HL-60 (cell line): ENCODE measurements at regions not wholly inside any gene's neighbourhood (a gene's known extent, or its start where the extent isn't known, plus 50 kb on each side); places are given as distances from the start of the nearest gene placed in this dataset.
"Not testable (repeated sequence)": the region's sequence is repeated elsewhere in the genome, so short reads cannot be mapped to it uniquely, and the experiment has no call there.

ENCODE experiments used
- DNase-seq, 2 experiments: peaks; one replicate each; pipeline ENCODE4 v3.0.0-alpha.2; 2010 to 2020; ENCODE audit warnings: low read depth in 1 of 2, low spot score in 1 of 2
- H3K27ac ChIP-seq: fragments of 250-450 bp; sonication (Bioruptor Pico); replicated peaks from 2 replicates; pipeline ENCODE4 v1.5.1; 2020; ENCODE audit warnings: mild to moderate bottlenecking, moderate library complexity
- H3K27me3 ChIP-seq: fragments of 250-450 bp; sonication (Bioruptor Pico); 2 replicates; pipeline ENCODE4 v1.5.1; 2021; ENCODE audit warnings: mild to moderate bottlenecking, moderate library complexity; ENCODE audit not compliant: insufficient read depth, poor library complexity, severe bottlenecking
- H3K4me3 ChIP-seq: replicated peaks from 2 replicates; pipeline ENCODE4 v1.5.1; 2011; ENCODE audit warnings: mild to moderate bottlenecking, control low read depth, low read length; ENCODE audit not compliant: insufficient read depth
- GABPA ChIP-seq: IDR thresholded peaks from 2 replicates; pipeline ENCODE4 v1.6.1; 2012; ENCODE audit warnings: low read depth
- POLR2AphosphoS5 ChIP-seq: IDR thresholded peaks from 2 replicates; pipeline ENCODE4 v1.6.1; 2012; ENCODE audit warnings: low read depth
- SPI1 ChIP-seq: IDR thresholded peaks from 2 replicates; pipeline ENCODE4 v1.6.1; 2012; ENCODE audit warnings: low read depth, mild to moderate bottlenecking, borderline replicate concordance
- TF ChIP-seq, protein P1 (sequence below): IDR thresholded peaks from one replicate; pipeline ENCODE4 v1.5.1; 2011; ENCODE audit warnings: low read length, control low read depth, inconsistent platforms; ENCODE audit not compliant: insufficient read depth
- TF ChIP-seq, protein P2 (sequence below): IDR thresholded peaks from 2 replicates; pipeline ENCODE4 v1.6.1; 2012; ENCODE audit warnings: low read depth; ENCODE audit not compliant: insufficient replicate concordance

DNA sequence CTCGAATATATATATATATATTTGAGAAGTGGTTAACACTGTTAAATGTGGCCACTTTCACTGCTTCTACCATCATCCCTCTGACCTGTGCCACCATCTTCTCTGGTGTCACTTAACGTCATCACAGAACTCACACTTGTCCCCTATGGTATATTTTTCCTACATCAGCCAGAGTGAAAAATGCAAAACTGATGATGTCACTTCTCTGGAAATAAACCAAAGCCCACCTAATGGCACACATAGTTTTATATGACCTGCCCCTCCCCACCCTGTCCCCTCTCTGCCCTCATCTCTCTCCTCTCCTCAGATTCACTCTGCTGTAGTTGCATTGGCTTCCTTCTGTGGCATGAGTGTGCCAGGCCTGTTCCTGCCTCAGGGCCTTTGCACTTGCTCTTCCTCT is 63.9 kb upstream of the IFNGR1 start:
- TF ChIP-seq, protein P1, sequence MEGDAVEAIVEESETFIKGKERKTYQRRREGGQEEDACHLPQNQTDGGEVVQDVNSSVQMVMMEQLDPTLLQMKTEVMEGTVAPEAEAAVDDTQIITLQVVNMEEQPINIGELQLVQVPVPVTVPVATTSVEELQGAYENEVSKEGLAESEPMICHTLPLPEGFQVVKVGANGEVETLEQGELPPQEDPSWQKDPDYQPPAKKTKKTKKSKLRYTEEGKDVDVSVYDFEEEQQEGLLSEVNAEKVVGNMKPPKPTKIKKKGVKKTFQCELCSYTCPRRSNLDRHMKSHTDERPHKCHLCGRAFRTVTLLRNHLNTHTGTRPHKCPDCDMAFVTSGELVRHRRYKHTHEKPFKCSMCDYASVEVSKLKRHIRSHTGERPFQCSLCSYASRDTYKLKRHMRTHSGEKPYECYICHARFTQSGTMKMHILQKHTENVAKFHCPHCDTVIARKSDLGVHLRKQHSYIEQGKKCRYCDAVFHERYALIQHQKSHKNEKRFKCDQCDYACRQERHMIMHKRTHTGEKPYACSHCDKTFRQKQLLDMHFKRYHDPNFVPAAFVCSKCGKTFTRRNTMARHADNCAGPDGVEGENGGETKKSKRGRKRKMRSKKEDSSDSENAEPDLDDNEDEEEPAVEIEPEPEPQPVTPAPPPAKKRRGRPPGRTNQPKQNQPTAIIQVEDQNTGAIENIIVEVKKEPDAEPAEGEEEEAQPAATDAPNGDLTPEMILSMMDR = no peak
- no peak for TF ChIP-seq SPI1
- TF ChIP-seq GABPA = no peak
- TF ChIP-seq POLR2AphosphoS5 = no peak
- TF ChIP-seq, protein P2, sequence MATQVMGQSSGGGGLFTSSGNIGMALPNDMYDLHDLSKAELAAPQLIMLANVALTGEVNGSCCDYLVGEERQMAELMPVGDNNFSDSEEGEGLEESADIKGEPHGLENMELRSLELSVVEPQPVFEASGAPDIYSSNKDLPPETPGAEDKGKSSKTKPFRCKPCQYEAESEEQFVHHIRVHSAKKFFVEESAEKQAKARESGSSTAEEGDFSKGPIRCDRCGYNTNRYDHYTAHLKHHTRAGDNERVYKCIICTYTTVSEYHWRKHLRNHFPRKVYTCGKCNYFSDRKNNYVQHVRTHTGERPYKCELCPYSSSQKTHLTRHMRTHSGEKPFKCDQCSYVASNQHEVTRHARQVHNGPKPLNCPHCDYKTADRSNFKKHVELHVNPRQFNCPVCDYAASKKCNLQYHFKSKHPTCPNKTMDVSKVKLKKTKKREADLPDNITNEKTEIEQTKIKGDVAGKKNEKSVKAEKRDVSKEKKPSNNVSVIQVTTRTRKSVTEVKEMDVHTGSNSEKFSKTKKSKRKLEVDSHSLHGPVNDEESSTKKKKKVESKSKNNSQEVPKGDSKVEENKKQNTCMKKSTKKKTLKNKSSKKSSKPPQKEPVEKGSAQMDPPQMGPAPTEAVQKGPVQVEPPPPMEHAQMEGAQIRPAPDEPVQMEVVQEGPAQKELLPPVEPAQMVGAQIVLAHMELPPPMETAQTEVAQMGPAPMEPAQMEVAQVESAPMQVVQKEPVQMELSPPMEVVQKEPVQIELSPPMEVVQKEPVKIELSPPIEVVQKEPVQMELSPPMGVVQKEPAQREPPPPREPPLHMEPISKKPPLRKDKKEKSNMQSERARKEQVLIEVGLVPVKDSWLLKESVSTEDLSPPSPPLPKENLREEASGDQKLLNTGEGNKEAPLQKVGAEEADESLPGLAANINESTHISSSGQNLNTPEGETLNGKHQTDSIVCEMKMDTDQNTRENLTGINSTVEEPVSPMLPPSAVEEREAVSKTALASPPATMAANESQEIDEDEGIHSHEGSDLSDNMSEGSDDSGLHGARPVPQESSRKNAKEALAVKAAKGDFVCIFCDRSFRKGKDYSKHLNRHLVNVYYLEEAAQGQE = no peak
- H3K27me3 ChIP-seq = no peaks in the 10 kb centered on the region
- no peak for DNase-seq

DNA sequence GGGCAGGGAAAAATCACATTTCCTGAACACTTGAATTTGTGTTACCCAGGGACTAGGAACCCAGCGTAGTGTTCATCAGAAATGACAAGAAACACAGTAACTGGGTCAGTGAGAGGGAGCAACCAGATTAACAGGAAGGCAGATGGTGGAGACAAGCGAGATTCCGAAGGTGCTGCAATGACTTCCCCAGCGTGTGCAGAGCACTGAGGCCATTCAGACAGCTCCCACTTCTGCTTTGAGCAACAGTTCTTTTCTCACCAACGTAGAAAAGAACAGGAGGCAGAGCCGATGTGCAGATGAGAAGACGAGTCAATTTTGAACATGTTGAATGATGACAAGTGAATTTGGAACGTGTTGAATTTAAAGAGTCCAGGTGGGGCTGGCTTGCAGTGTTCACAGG is 63.1 kb upstream of the IFNGR1 start:
- DNase-seq = peak in 1 of 2 experiments; percentile 81

More for the DNA sequence above, 63.9 kb upstream of the IFNGR1 start:
- Histone ChIP-seq H3K27ac (no peak overlapping the region), H3K4me3 (no peak overlapping the region)

DNA sequence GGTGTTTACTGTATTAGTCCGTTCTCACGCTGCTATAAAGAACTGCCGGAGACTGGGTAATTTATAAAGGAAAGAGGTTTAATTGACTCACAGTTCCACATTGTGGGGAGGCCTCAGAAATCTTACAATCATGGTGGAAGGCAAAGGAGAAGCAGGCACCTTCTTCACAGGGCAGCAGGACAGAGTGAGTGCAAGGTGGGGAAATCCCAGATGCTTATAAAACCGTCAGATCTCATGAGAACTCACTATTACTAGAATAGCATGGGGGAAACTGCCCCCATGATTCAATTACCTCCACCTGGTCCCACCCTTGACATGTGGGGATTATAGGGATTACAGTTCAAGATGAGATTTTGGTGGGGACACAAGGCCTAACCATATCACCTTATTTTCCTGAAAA is 60.1 kb upstream of the IFNGR1 start:
- H3K4me3 ChIP-seq, H3K27me3 ChIP-seq, H3K27ac ChIP-seq, DNase-seq: not testable (repeated sequence)

More for the DNA sequence above, 63.1 kb upstream of the IFNGR1 start:
- H3K27ac ChIP-seq = no peak overlapping the region
- no peaks in the 10 kb centered on the region for H3K27me3 ChIP-seq
- no peak overlapping the region for H3K4me3 ChIP-seq
- TF ChIP-seq POLR2AphosphoS5 (peak; percentile 66), GABPA (no peak), SPI1 (peak; percentile 96)

DNA sequence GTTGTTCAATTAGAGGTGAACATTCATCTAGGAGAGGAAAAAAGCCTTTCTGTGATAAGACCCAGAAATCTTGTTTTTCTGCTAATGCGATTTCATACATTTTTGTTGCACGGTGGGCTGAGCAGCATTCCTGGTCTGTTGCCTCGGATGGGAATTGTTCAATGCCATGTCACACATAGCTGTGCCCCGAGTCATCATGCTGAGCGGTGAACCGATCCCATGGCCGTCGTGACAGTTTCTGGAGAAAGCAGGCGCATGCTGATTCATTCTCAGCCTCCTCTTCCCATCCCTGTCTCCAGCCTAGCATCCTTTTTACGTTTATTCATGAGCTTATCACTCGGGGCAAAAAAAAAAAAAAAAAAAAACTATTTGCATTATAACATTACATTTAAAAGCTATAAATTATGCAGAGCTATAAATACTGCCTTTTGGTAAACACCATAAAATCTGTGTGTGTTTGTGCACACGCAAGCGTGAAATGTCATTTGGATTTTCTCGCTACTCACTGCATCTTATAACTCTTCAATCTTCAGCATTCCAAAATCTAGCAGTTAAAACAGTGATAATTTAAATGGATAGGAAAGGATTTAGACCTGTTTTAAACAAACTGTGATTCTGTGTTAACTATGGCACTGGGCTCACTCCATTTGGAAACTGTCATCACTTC is 58.9 kb upstream of the IFNGR1 start:
- H3K27me3 ChIP-seq = no peaks in the 10 kb centered on the region
- H3K4me3 ChIP-seq = no peak overlapping the region
- DNase-seq = no peak
- H3K27ac ChIP-seq = no peak overlapping the region
- no peak for TF ChIP-seq POLR2AphosphoS5

DNA sequence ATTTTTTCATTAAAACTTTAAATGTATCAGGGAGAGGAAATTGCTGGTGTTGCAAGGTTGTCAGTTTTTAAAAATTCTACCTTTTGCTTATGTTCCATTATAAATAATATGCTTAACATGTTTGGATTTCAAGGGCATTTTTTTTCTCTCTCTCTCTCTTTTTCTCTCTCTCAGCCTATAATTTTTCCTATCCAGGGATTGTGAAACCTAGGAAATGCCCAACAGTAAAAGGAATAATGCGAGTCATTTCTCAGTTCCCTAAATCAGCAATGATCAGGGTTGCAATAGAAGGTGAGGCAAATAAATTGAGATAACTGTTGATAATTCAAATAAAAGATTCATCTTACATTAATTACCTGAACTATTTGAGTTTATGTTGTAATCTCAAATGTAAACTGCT is 53.2 kb upstream of the IFNGR1 start:
- no peak for TF ChIP-seq POLR2AphosphoS5
- no peak overlapping the region for H3K27ac ChIP-seq
- no peak for DNase-seq
- no peaks in the 10 kb centered on the region for H3K27me3 ChIP-seq
- H3K4me3 ChIP-seq = no peak overlapping the region

DNA sequence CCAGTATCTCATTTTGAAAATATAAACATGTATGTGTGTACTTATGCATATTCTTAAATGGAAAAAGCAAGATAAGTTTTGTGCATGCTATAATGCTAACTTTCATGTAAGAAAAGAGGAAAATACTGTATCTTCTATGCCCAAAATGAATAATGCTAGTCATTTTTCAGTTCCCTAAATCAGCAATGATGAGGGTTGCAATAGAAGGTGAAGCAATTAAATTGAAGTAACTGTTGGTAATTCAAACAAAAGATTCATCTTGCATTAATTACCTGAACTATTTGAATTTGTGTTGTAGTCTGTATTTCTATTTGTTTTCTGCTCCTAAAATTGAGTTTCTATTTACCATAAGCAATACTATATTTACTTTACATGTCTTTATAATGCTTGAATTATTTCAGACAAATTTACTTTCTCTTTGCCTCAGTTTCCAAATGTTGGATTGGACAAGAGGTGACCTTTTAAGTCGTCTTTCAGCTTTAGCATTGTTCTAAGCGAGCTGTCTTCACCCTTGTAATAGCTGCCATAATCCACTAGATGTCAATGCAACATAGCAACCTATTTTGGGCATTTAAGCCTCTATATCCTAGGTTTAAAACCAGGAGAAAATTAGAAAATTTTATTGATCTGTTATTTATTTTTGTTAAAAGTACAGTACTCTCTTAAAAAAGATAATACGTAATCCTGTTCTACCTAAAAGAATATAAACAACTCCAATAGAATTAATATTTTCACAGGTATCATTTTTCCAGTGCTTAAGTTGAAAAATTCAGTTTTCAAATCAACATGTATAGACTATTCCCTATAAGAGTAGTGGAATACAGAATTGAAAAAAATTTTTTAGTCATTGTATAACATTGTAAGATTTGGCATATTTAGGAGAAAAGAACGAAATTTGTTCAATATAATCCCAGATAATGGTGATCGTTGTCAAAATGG is 52.3 kb upstream of the IFNGR1 start:
- H3K27ac ChIP-seq = no peak overlapping the region
- no peak for TF ChIP-seq GABPA
- TF ChIP-seq, protein P1 = peak; percentile 81
- peak; percentile 5; the same call in 1 of the 2 replicates for TF ChIP-seq SPI1
- TF ChIP-seq POLR2AphosphoS5 = no peak
- TF ChIP-seq, protein P2 = no peak
- H3K27me3 ChIP-seq = no peaks in the 10 kb centered on the region
- H3K4me3 ChIP-seq = no peak overlapping the region
- DNase-seq = peak in 1 of 2 experiments; percentile 38
